HEK293T (cell line): ENCODE measurements at regions not wholly inside any gene's neighbourhood (a gene's known extent, or its start where the extent isn't known, plus 50 kb on each side); places are given as distances from the start of the nearest gene placed in this dataset.
"Not testable (repeated sequence)": the region's sequence is repeated elsewhere in the genome, so short reads cannot be mapped to it uniquely, and the experiment has no call there.

Experiments used
- CTCF ChIA-PET: fragments of 350-600 bp; formaldehyde crosslinking; extraction: SDS; loops from one replicate; lab custom pipeline; 2021; ENCODE audit warnings: antibody characterized with exemption, inconsistent platforms; lab: Yijun Ruan, JAX
- POLR2A ChIA-PET: fragments of 350-600 bp; formaldehyde crosslinking; extraction: SDS; loops from one replicate; lab custom pipeline; 2020; ENCODE audit warnings: antibody characterized with exemption, inconsistent platforms; lab: Yijun Ruan, JAX
- DNase-seq: peaks from one replicate; pipeline ENCODE4 v3.0.0; 2012; ENCODE audit warnings: mixed read lengths; ENCODE audit errors: extremely low spot score
- ARNT ChIP-seq: fragments of 450-650 bp; IDR thresholded peaks from 2 replicates; pipeline ENCODE4 v1.6.1; 2017; ENCODE audit warnings: mild to moderate bottlenecking
- BHLHE40 ChIP-seq: fragments of 450-650 bp; IDR thresholded peaks from 2 replicates; pipeline ENCODE4 v1.6.1; 2016; ENCODE audit warnings: mild to moderate bottlenecking, moderate library complexity, borderline replicate concordance
- CTBP1 ChIP-seq: fragments of 450-650 bp; IDR thresholded peaks from 2 replicates; pipeline ENCODE4 v1.6.1; 2016; ENCODE audit warnings: borderline replicate concordance
- ELF4 ChIP-seq: fragments of 450-650 bp; IDR thresholded peaks from 2 replicates; pipeline ENCODE4 v1.6.1; 2017; ENCODE audit warnings: antibody characterized with exemption
- FOXA1 ChIP-seq: fragments of 450-650 bp; IDR thresholded peaks from 2 replicates; pipeline ENCODE4 v1.6.1; 2016; ENCODE audit warnings: mild to moderate bottlenecking
- FOXK2 ChIP-seq: fragments of 450-650 bp; IDR thresholded peaks from 2 replicates; pipeline ENCODE4 v1.6.1; 2016; ENCODE audit warnings: mild to moderate bottlenecking
- FOXM1 ChIP-seq: fragments of 450-650 bp; IDR thresholded peaks from 2 replicates; pipeline ENCODE4 v1.6.1; 2017; ENCODE audit warnings: mild to moderate bottlenecking, borderline replicate concordance
- HDGF ChIP-seq: fragments of 450-650 bp; IDR thresholded peaks from 2 replicates; pipeline ENCODE4 v1.6.1; 2017; ENCODE audit warnings: antibody characterized with exemption, borderline replicate concordance
- L3MBTL2 ChIP-seq: fragments of 450-650 bp; conservative IDR thresholded peaks from 2 replicates; pipeline ENCODE4 v1.6.1; 2016; ENCODE audit warnings: mild to moderate bottlenecking
- LEF1 ChIP-seq: fragments of 450-650 bp; IDR thresholded peaks from 2 replicates; pipeline ENCODE4 v1.6.1; 2017; ENCODE audit warnings: mild to moderate bottlenecking, borderline replicate concordance
- NFRKB ChIP-seq: fragments of 450-650 bp; IDR thresholded peaks from 2 replicates; pipeline ENCODE4 v1.6.1; 2016; ENCODE audit warnings: mild to moderate bottlenecking, moderate library complexity
- SP1 ChIP-seq: fragments of 450-650 bp; IDR thresholded peaks from 2 replicates; pipeline ENCODE4 v1.6.1; 2017
- SUZ12 ChIP-seq: fragments of 450-650 bp; IDR thresholded peaks from 2 replicates; pipeline ENCODE4 v1.6.1; 2016; ENCODE audit warnings: mild to moderate bottlenecking
- TARDBP ChIP-seq: fragments of 450-650 bp; IDR thresholded peaks from 2 replicates; pipeline ENCODE4 v1.6.1; 2016
- ZNF384 ChIP-seq: fragments of 450-650 bp; IDR thresholded peaks from 2 replicates; pipeline ENCODE4 v1.6.1; 2016
- TF ChIP-seq, protein P1 (sequence below): fragments of 450-650 bp; IDR thresholded peaks from 2 replicates; pipeline ENCODE4 v1.6.1; 2016

DNA sequence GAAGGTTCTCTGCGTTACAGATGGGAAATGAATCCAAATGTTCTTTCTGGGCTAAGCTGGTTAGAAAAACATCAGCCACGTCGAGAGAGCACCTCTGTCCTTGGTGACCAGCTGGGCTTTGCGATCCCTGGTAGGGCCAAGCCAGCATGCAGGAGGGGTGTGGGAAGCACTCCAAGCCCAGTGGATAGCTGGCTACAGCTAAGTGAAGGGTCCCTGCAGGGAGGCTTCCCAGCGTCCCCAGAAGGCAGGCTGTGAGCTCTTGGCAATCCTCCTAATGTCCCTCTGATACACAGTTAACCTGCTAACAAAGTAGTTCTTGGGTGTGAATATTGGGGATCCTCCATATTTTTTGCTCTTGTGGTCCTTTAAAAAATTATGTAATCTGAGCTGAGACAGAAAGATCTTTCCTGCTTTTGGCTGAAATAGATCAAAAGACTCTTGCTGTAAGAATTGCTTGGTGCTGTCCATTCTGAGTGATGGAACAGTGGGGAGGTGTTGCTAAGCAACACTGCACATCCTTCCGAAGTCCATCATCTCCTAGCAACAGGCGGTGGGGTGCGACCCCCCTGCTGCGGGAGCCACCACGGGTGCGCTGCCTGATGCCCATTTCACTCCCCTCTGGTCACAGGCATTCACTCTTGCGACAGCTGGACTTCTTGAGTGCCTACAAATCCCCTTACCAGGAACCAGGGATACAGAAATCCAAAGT lies 88.5 kb upstream of the UXS1 start:
- ChIA-PET CTCF (interaction anchor here (1.5 kb wide), 1 partner anchor 10 kb away, joined by 4 read pairs; no protein-coding TSS in a partner anchor), POLR2A (interaction anchor here (1.1 kb wide), 1 partner anchor 87 kb away, joined by 3 read pairs; no protein-coding TSS in a partner anchor)
- TF ChIP-seq L3MBTL2 (no peak), ELF4 (no peak), FOXK2 (no peak), CTBP1 (no peak), FOXM1 (no peak), ZNF384 (no peak), ARNT (no peak), BHLHE40 (no peak), FOXA1 (no peak), SP1 (no peak), SUZ12 (no peak), NFRKB (no peak)
- DNase-seq, result no peak

DNA sequence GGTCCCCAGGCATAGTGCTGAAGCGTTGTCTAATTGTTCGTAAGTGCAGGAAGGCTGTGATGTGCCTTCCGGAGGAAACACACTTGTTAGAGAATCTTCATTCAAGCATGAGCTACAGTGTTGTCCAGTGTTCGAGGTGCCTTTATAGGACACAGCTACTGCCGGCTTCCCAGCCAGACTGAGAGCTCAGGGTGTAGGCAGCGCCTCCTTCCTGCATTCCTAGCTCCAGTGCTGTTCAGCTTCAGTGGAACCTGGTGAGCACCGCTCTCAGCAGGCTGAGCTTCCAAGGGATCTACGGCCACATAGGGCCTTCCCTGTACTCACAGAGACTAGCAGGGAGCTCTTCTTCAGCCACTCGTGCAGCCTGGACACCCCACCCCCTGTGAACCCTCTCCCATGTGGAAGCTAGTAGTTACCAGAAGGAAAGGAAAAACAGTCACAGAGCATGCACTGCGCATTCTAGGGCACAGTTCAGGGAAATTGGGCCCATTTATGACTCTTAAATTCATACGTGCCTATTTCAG lies 87.9 kb upstream of the UXS1 start:
- POLR2A ChIA-PET, result interaction anchor here (1.1 kb wide), 1 partner anchor 86 kb away, joined by 3 read pairs; no protein-coding TSS in a partner anchor
- CTCF ChIA-PET, result interaction anchor here (1.5 kb wide), 1 partner anchor 11 kb away, joined by 4 read pairs; no protein-coding TSS in a partner anchor
- DNase-seq, result not testable (repeated sequence)

DNA sequence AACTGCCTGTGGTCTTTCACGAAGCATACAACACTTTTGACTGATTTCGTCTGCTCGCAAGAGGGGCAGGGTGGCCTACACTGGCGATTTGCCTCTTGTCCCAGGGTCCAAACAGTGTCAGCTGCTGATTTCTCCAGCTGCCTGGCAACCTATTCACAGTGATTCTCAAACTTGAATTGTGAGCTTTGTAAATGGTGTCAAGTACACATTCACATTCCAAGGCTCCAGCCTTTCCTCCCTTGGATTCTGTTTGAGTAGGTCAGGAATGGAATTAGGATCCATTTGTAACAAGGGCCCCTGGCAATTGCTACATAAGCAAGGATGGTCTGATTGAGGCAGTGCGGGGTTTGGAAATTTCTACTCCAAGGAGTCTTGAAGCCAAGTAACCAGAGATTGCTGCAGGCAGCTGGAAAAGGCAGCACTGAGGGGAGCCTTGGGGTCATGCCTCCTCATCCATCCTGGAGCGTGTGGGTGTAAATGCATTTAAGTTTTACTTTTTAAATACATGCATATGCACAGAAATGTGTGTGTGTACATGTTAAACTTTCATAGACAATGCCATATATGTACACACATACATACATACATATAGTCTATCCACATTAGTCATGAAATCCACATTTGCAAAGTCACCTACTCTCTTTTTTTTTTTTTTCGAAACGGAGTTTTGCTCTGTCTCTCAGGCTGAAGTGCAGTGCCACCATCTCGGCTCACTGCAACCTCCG lies 86.8 kb upstream of the UXS1 start:
- TF ChIP-seq ZNF384, result no peak
- no peak for TF ChIP-seq LEF1
- no peak for TF ChIP-seq HDGF
- no peak for TF ChIP-seq BHLHE40
- TF ChIP-seq FOXM1, result no peak
- TF ChIP-seq TARDBP, result no peak
- no peak for TF ChIP-seq CTBP1
- TF ChIP-seq ELF4, result no peak
- TF ChIP-seq FOXK2, result no peak
- no peak for TF ChIP-seq ARNT
- no peak for TF ChIP-seq L3MBTL2
- no peak for TF ChIP-seq SUZ12
- TF ChIP-seq FOXA1, result no peak
- TF ChIP-seq, protein P1, sequence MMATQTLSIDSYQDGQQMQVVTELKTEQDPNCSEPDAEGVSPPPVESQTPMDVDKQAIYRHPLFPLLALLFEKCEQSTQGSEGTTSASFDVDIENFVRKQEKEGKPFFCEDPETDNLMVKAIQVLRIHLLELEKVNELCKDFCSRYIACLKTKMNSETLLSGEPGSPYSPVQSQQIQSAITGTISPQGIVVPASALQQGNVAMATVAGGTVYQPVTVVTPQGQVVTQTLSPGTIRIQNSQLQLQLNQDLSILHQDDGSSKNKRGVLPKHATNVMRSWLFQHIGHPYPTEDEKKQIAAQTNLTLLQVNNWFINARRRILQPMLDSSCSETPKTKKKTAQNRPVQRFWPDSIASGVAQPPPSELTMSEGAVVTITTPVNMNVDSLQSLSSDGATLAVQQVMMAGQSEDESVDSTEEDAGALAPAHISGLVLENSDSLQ, result no peak
- TF ChIP-seq SP1, result no peak
- no peak for TF ChIP-seq NFRKB
- ChIA-PET CTCF (no interaction called here), POLR2A (no interaction called here)
- no peak for DNase-seq

DNA sequence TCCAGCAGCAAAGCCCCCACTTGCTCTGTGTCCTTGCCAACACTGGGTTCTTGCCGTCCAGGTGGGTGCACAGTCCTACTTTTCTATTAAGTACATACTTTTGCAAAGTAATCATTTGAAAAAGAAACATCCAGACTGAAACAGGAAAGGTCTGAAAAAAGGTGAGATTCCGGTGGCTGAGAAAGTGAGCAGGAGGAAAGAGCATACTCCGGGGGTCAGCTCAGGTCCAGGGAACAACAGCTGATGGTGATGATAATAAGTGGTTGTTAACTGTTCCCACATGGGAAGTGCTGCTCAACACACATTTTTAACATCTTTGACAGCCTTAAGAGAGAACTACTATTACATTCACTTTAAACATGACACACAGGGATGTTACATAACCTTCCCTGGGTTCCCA lies 86.1 kb upstream of the UXS1 start:
- ChIA-PET CTCF (no interaction called here), POLR2A (no interaction called here)
- no peak for DNase-seq
- TF ChIP-seq HDGF (no peak), CTBP1 (no peak), NFRKB (no peak), SP1 (no peak), LEF1 (no peak), SUZ12 (no peak), L3MBTL2 (no peak), BHLHE40 (no peak), ELF4 (no peak), FOXK2 (no peak), FOXA1 (no peak), FOXM1 (no peak), ARNT (no peak), TARDBP (no peak), ZNF384 (no peak)
- TF ChIP-seq, protein P1, result no peak

DNA sequence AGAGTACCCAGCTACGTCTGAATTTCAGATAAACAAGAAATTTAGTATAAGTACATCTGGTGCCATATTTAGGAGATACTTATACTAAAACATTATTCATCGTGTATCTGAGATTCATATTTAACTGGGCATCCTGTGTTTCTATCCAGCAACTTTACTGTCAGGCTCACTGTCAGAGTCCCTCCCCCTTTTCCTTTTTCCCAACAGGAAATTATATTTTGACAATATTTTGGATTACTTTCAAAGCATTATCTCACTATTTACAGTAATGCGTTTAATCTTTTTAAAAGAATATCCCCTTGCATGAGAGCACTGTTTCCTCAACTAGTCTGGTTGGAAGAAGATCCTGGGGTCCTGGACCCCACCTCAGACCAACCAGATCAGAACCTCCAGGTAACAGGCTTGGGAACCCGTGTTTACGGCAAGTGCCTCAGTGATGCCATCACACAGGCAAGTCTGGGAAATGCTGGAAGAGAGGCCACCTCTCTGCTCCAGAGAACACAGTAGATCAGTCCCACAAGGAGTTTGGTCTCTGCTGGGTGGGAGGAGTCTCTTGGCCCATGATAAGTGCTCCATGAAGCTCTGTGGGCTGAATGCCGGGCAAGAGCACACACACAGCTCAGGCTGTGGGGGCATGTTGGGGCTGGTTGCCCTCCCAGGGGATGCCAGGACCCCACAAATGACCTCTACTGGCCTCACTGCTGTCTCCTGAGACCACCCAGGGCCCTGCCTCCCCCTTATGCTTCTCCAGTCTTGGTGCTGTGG lies 84.2 kb upstream of the UXS1 start:
- DNase-seq, result no peak
- TF ChIP-seq NFRKB (no peak), SP1 (no peak), FOXA1 (no peak), ARNT (no peak), FOXK2 (no peak), CTBP1 (no peak)
- ChIA-PET POLR2A (no interaction called here), CTCF (no interaction called here)

DNA sequence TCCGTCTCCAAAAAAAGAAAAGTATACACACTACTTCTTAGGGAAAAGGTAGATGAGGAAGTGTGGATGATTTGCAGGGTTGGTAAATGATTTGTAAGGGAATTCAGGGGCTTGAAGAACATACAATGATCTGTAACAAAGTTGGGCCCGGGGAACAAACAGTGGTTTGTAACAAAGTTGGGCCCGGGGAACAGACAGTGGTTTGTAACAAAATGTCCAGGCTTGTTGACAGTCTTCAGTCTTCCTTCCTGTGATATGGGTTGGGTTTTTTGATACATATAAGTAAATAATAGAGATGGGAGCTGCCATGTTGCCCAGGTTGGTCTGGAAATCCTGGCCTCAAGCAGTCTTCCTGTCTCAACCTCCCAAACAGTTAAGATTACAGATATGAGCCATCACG lies 83.3 kb upstream of the UXS1 start:
- DNase-seq, result no peak
- ChIA-PET POLR2A (no interaction called here), CTCF (no interaction called here)
- TF ChIP-seq BHLHE40, result no peak
- no peak for TF ChIP-seq FOXM1
- TF ChIP-seq HDGF, result no peak
- TF ChIP-seq TARDBP, result no peak
- no peak for TF ChIP-seq FOXA1
- TF ChIP-seq SUZ12, result no peak

DNA sequence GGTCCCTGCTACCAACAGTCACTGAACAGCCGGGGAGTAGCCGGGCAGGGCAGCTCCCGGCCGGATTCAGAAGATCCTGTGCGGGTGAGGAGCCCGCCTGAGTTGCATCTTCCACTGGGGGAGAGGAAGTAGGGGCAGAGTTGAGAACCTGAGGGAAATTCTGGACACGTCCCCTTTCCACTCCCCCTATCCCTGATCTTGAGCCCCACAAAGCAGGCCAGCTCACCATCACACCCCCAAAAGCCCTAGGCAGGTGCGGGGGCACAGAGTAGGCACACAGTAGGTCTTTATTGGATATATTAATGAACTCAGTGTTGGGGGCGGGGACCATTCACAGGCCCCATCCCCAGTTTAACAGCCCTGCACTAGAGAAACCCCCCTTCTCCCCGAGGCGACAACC lies 81.9 kb upstream of the UXS1 start:
- POLR2A ChIA-PET, result no interaction called here
- TF ChIP-seq SP1 (no peak), L3MBTL2 (no peak), BHLHE40 (no peak), TARDBP (no peak), FOXA1 (no peak), SUZ12 (no peak), LEF1 (no peak), FOXM1 (no peak), ELF4 (no peak), CTBP1 (no peak), ZNF384 (no peak), FOXK2 (no peak), ARNT (no peak)
- TF ChIP-seq, protein P1, result no peak
- CTCF ChIA-PET, result no interaction called here
- DNase-seq, result no peak
